Gastrocnemius medialis (tissue), 4 donors: ENCODE measurements at regions not wholly inside any gene's neighbourhood (a gene's known extent, or its start where the extent isn't known, plus 50 kb on each side); places are given as distances from the start of the nearest gene placed in this dataset.

Experiments
- CTCF ChIP-seq, 5 experiments: fragments of 450-650 bp in 3 of 5; fragments of 200-600 bp in 2 of 5; sonication (generic) in 2 of 5; IDR thresholded peaks in 4 of 5; conservative IDR thresholded peaks in 1 of 5; 1 replicate in 4 of 5; 2 replicates in 1 of 5; pipeline ENCODE4 v1.5.1; 2016 to 2019; ENCODE audit warnings: antibody characterized with exemption in 5 of 5, mild to moderate bottlenecking in 3 of 5, moderate library complexity in 3 of 5
- POLR2A ChIP-seq, 2 donors: fragments of 450-650 bp; IDR thresholded peaks; one replicate each; pipeline ENCODE4 v1.6.1; 2017; ENCODE audit warnings: antibody characterized with exemption in 2 of 2, mild to moderate bottlenecking in 2 of 2, moderate library complexity in 2 of 2

DNA sequence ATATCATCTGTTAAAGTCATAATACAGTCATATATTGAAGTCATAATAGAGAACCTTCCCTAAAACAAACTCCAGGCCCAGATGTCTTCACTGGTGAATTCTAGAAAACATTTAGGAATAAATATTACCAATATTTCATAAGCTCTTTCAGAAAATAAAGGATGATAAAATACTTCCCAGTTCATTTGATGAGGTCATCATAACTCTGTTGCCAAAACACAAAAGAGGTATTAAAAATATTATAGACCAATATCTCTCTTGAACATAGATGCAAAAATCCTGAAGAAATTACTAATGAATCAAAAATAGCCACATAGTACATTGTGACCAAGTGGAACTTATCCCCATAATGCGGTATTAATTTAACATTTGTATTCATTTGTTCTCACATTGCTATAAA is 132.4 kb upstream of the ZP4 start:
- no peak for TF ChIP-seq CTCF (IDR thresholded peaks at IDR 0.05 in 4 of 5, conservative IDR thresholded peaks at IDR 0.05 in 1 of 5)
- no peak for TF ChIP-seq POLR2A (IDR thresholded peaks at IDR 0.05)
